Esophagus squamous epithelium (tissue), 4 donors: ENCODE measurements at regions not wholly inside any gene's neighbourhood (a gene's known extent, or its start where the extent isn't known, plus 50 kb on each side); places are given as distances from the start of the nearest gene placed in this dataset.

ENCODE experiments used
- POLR2A ChIP-seq, 4 donors: fragments of 450-650 bp; IDR thresholded peaks; one replicate each; pipeline ENCODE4 v1.6.1; 2017; ENCODE audit warnings: antibody characterized with exemption in 4 of 4, mild to moderate bottlenecking in 4 of 4, moderate library complexity in 3 of 4
- TF ChIP-seq, protein P1 (sequence below), 6 experiments: fragments of 450-650 bp in 4 of 6; fragments of 200-600 bp in 2 of 6; sonication (generic) in 2 of 6; IDR thresholded peaks; one replicate each; pipeline ENCODE4 v1.5.1; 2016 to 2019; ENCODE audit warnings: antibody characterized with exemption in 6 of 6, mild to moderate bottlenecking in 4 of 6, moderate library complexity in 4 of 6

DNA sequence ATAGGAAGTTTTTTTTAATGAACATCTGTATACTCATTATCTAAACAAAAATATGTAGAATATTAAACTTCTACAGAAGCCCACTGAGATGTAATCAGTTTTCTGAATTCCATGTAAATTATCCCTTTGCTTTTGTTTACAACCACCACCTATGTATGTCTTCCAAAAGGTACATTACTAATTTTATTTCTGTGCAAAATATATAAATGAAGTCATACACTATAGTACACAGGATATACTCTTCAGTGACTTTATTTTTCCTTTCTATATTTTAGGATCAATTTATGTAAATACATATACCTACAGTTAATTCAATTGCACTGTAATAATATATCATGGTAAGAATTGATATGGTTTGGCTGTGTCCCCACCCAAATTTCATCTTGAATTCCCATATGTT lies 1236.9 kb downstream of the DNAJB9 start:
- no peak for TF ChIP-seq POLR2A (IDR thresholded peaks at IDR 0.05)
- TF ChIP-seq, protein P1, sequence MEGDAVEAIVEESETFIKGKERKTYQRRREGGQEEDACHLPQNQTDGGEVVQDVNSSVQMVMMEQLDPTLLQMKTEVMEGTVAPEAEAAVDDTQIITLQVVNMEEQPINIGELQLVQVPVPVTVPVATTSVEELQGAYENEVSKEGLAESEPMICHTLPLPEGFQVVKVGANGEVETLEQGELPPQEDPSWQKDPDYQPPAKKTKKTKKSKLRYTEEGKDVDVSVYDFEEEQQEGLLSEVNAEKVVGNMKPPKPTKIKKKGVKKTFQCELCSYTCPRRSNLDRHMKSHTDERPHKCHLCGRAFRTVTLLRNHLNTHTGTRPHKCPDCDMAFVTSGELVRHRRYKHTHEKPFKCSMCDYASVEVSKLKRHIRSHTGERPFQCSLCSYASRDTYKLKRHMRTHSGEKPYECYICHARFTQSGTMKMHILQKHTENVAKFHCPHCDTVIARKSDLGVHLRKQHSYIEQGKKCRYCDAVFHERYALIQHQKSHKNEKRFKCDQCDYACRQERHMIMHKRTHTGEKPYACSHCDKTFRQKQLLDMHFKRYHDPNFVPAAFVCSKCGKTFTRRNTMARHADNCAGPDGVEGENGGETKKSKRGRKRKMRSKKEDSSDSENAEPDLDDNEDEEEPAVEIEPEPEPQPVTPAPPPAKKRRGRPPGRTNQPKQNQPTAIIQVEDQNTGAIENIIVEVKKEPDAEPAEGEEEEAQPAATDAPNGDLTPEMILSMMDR (IDR thresholded peaks at IDR 0.05), result no peak
